Stomach (tissue), 8 donors: ENCODE measurements at regions not wholly inside any gene's neighbourhood (a gene's known extent, or its start where the extent isn't known, plus 50 kb on each side); places are given as distances from the start of the nearest gene placed in this dataset.

ENCODE experiments used
- DNase-seq, 2 donors: peaks; one replicate each; pipeline versions ENCODE4 v3.0.0 to v3.0.0-alpha.2; 2013 to 2019
- H3K27ac ChIP-seq, 5 donors: fragments of 200-600 bp in 4 of 5; sonication (generic) in 4 of 5; one replicate each; pipeline ENCODE4 v1.5.1; 2013 to 2019; ENCODE audit warnings: mild to moderate bottlenecking in 1 of 5, moderate library complexity in 1 of 5
- H3K27me3 ChIP-seq, 3 donors: fragments of 200-600 bp; sonication (generic); one replicate each; pipeline ENCODE4 v1.5.1; 2017 to 2019; ENCODE audit warnings: mixed run types in 1 of 3
- H3K36me3 ChIP-seq, 4 donors: fragments of 200-600 bp; sonication (generic); 1 replicate in 3 of 4; 2 replicates in 1 of 4; pipeline ENCODE4 v1.5.1; 2016 to 2019
- H3K4me1 ChIP-seq, 4 donors: fragments of 200-600 bp; sonication (generic); one replicate each; pipeline ENCODE4 v1.5.1; 2016 to 2019
- H3K4me3 ChIP-seq, 4 donors: fragments of 200-600 bp; sonication (generic) in 3 of 4; one replicate each; pipeline ENCODE4 v1.5.1; 2016 to 2019; ENCODE audit warnings: mild to moderate bottlenecking in 1 of 4
- H3K9me3 ChIP-seq, 4 donors: fragments of 200-600 bp; sonication (generic); one replicate each; pipeline ENCODE4 v1.5.1; 2016 to 2019
- CTCF ChIP-seq, 7 experiments: fragments of 450-650 bp in 4 of 7; fragments of 200-600 bp in 3 of 7; sonication (generic) in 3 of 7; IDR thresholded peaks; one replicate each; pipeline ENCODE4 v1.5.1; 2016 to 2019; ENCODE audit warnings: antibody characterized with exemption in 7 of 7, control low read depth in 2 of 7, mild to moderate bottlenecking in 1 of 7
- EP300 ChIP-seq: sonication (generic); formaldehyde crosslinking; IDR thresholded peaks from one replicate; pipeline ENCODE4 v1.6.1; 2017; ENCODE audit warnings: antibody characterized with exemption
- POLR2A ChIP-seq, 4 donors: fragments of 450-650 bp; IDR thresholded peaks; one replicate each; pipeline ENCODE4 v1.6.1; 2016; ENCODE audit warnings: antibody characterized with exemption in 4 of 4, control low read depth in 2 of 4, mild to moderate bottlenecking in 1 of 4, moderate library complexity in 1 of 4
- POLR2AphosphoS5 ChIP-seq, 3 donors: sonication (generic); formaldehyde crosslinking; IDR thresholded peaks; one replicate each; pipeline ENCODE4 v1.6.1; 2016; ENCODE audit warnings: antibody characterized with exemption in 3 of 3
- WGBS, 5 donors: extraction: QIAGEN DNeasy Blood & Tissue Kit in 3 of 5; methylation state at CpG; one replicate each; pipeline versions ENCODE4 v1.1.5 to v1.1.7; 2013 to 2018; 5-methylcytosine and 5-hydroxymethylcytosine counted together
- intact Hi-C: fragments of 100-400 bp; cut with DNase I; formaldehyde crosslinking; loops from one replicate; pipeline ENCODE4 v1.15.1; 2023; ENCODE audit warnings: low total_unique reads
- donor health status: healthy with polysubstance abuse.
- donor health status: Bipolar disorder and iron deficiency.
- donor health status: healthy.

- H3K36me3 ChIP-seq, result no peaks in the 10 kb centered on the region
- H3K4me1 ChIP-seq, result peaks cover 0 to 13% (median 5%) of the 10 kb centered on the region in 4 donors
- H3K27me3 ChIP-seq, result no peaks in the 10 kb centered on the region
- 34 to 51% (median 38%) methylated on average over 14 of the region's 14 CpGs for WGBS, 5 donors
- no peaks in the 10 kb centered on the region for H3K9me3 ChIP-seq
- no peak for TF ChIP-seq CTCF (IDR thresholded peaks at IDR 0.05)
- TF ChIP-seq POLR2AphosphoS5 (IDR thresholded peaks at IDR 0.05), result no peak
- no peak for TF ChIP-seq EP300
- TF ChIP-seq POLR2A (IDR thresholded peaks at IDR 0.05), result no peak
- DNase-seq, result peak; percentile 13 to 65
- no peak overlapping the region for H3K4me3 ChIP-seq
- peak overlapping the region in 3 of 5 donors; percentile 11 to 26 (median 19) for H3K27ac ChIP-seq
- intact Hi-C loops, result no loop called here
Measured at GRCh38 chr7:46173476-46174195, 252.6 kb upstream of the IGFBP3 start.

- no peak overlapping the region for H3K27ac ChIP-seq
- H3K4me3 ChIP-seq, result no peak overlapping the region
- peaks cover 0 to 13% (median 5%) of the 10 kb centered on the region in 4 donors for H3K4me1 ChIP-seq
- no peak for TF ChIP-seq POLR2A (IDR thresholded peaks at IDR 0.05)
- no peak for TF ChIP-seq POLR2AphosphoS5 (IDR thresholded peaks at IDR 0.05)
- TF ChIP-seq EP300, result no peak
- TF ChIP-seq CTCF (IDR thresholded peaks at IDR 0.05), result no peak
- DNase-seq, result no peak
- no peaks in the 10 kb centered on the region for H3K27me3 ChIP-seq
- intact Hi-C loops, result no loop called here
- 42 to 83% (median 58%) methylated on average over 1 of the region's 1 CpG for WGBS, 5 donors
- no peaks in the 10 kb centered on the region for H3K36me3 ChIP-seq
- no peaks in the 10 kb centered on the region for H3K9me3 ChIP-seq
Measured at GRCh38 chr7:46170792-46171191, 249.7 kb upstream of the IGFBP3 start.

GRCh38 chr7:46170021-46170420, 248.9 kb upstream of the IGFBP3 start:
- H3K4me3 ChIP-seq, result no peak overlapping the region
- no peak for TF ChIP-seq EP300
- WGBS, 5 donors, result 81 to 90% (median 89%) methylated on average over 6 of the region's 6 CpGs
- no peaks in the 10 kb centered on the region for H3K9me3 ChIP-seq
- intact Hi-C loops, result no loop called here
- no peak for DNase-seq
- H3K27me3 ChIP-seq, result no peaks in the 10 kb centered on the region
- H3K36me3 ChIP-seq, result no peaks in the 10 kb centered on the region
- no peak overlapping the region for H3K27ac ChIP-seq
- peaks cover 0 to 13% (median 5%) of the 10 kb centered on the region in 4 donors for H3K4me1 ChIP-seq

GRCh38 chr7:46169384-46169755, 248.3 kb upstream of the IGFBP3 start:
- TF ChIP-seq EP300, result no peak
- no peak for TF ChIP-seq POLR2AphosphoS5 (IDR thresholded peaks at IDR 0.05)
- no peak for TF ChIP-seq POLR2A (IDR thresholded peaks at IDR 0.05)
- no peak for TF ChIP-seq CTCF (IDR thresholded peaks at IDR 0.05)
- DNase-seq, result no peak
- no peak overlapping the region for H3K4me3 ChIP-seq
- no peaks in the 10 kb centered on the region for H3K36me3 ChIP-seq
- no peak overlapping the region for H3K27ac ChIP-seq
- intact Hi-C loops, result no loop called here
- 77 to 91% (median 85%) methylated on average over 1 of the region's 1 CpG for WGBS, 5 donors
- H3K27me3 ChIP-seq, result no peaks in the 10 kb centered on the region
- H3K4me1 ChIP-seq, result peaks cover 0 to 12% (median 5%) of the 10 kb centered on the region in 4 donors
- H3K9me3 ChIP-seq, result no peaks in the 10 kb centered on the region

GRCh38 chr7:46168671-46169383, 247.8 kb upstream of the IGFBP3 start:
- intact Hi-C loops, result no loop called here
- no peak for DNase-seq
- no peak overlapping the region for H3K27ac ChIP-seq
- 67 to 83% (median 76%) methylated on average over 10 to 11 of the region's 11 CpGs for WGBS, 5 donors
- H3K9me3 ChIP-seq, result no peaks in the 10 kb centered on the region
- no peaks in the 10 kb centered on the region for H3K36me3 ChIP-seq
- H3K4me3 ChIP-seq, result no peak overlapping the region
- TF ChIP-seq POLR2AphosphoS5 (IDR thresholded peaks at IDR 0.05), result no peak
- TF ChIP-seq EP300, result no peak
- no peak for TF ChIP-seq POLR2A (IDR thresholded peaks at IDR 0.05)
- TF ChIP-seq CTCF (IDR thresholded peaks at IDR 0.05), result no peak
- peaks cover 0 to 6% (median 2%) of the 10 kb centered on the region in 4 donors for H3K4me1 ChIP-seq
- H3K27me3 ChIP-seq, result no peaks in the 10 kb centered on the region
